ENCODE measurements at regions not wholly inside any gene's neighbourhood (a gene's known extent, or its start where the extent isn't known, plus 50 kb on each side); places are given as distances from the start of the nearest gene placed in this dataset.

DNA sequence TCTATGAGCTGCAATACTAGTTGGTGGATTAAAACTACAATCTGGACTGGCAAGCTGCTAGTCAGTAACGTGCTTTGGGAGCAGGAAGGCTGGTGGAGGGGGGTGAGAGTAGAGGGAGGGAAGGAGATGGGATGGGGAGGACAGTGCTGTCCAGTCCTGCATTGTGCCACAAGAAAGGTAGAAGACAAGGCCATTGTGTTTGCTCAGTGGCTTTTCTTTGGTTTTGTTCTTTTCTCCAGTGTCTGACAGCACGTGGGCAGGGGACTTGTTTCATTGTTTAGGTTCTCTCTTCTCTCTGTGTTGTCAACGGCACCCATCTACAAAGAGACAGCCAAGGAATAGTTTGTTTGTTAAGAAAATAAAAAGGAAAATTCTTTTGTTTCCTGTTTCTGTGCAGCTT, 362.8 kb upstream of the PLXNA2 start:
- no peaks in the 10 kb centered on the region for H3K9me3 Mint-ChIP-seq

DNA sequence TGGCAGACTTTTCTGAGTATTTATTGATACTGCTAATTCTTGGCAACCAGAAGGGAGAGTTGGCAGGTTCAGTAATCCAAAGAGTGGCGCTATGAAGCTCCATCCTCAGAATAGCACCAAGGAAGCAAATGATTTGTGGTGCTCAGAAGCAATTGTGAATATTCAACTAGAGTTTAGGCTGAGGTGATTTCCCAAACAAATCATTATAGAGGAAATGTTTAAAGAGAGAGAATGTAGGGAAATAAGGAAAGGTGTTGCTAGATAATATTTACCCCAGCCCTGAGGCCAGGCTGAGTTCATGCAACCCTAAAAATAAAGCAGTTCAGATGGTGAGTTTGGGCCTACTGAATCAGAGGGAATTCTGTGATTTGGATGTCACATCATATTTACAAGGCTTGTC, 363.4 kb upstream of the PLXNA2 start:
- no peaks in the 10 kb centered on the region for H3K9me3 Mint-ChIP-seq
- no peaks in the 10 kb centered on the region for H3K36me3 Mint-ChIP-seq
- no peak overlapping the region for H3K4me3 Mint-ChIP-seq
- DNase-seq (ENCODE audit: low spot score in 2 of 2) (no peak), ATAC-seq (no peak)
- H3K27ac Mint-ChIP-seq: no peak overlapping the region
- no peaks in the 10 kb centered on the region for H3K4me1 Mint-ChIP-seq

More for the DNA sequence above, 362.8 kb upstream of the PLXNA2 start:
- H3K4me3 Mint-ChIP-seq: no peak overlapping the region
- ATAC-seq (no peak), DNase-seq (ENCODE audit: low spot score in 2 of 2) (no peak)
- H3K4me1 Mint-ChIP-seq: no peaks in the 10 kb centered on the region
- H3K27ac Mint-ChIP-seq: no peak overlapping the region
- H3K36me3 Mint-ChIP-seq: no peaks in the 10 kb centered on the region

DNA sequence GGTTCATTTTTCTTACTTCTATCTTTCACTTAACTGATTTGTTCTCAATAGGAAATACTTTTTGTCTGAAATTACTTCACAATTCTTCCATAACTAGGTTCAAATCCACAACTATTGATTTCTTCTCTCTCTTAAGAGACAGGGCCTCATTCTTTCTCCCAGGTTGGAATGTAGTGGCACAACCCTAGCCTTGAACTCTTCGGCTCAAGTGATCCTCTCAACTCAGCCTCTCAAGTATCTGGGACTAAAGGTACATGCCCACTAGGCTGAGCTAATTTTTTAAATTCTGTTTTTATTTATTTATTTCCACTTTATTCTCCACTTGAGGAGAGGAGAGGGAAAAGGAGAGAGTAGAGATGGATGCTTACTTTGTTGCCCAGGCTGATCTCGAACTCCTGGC, 370.4 kb upstream of the PLXNA2 start:
- no peak overlapping the region for H3K4me3 Mint-ChIP-seq
- H3K27ac Mint-ChIP-seq: no peak overlapping the region
- H3K4me1 Mint-ChIP-seq: no peaks in the 10 kb centered on the region
- DNase-seq (ENCODE audit: low spot score in 2 of 2) (no peak), ATAC-seq (no peak)
- peaks cover 11% of the 10 kb centered on the region for H3K9me3 Mint-ChIP-seq
- no peaks in the 10 kb centered on the region for H3K36me3 Mint-ChIP-seq

DNA sequence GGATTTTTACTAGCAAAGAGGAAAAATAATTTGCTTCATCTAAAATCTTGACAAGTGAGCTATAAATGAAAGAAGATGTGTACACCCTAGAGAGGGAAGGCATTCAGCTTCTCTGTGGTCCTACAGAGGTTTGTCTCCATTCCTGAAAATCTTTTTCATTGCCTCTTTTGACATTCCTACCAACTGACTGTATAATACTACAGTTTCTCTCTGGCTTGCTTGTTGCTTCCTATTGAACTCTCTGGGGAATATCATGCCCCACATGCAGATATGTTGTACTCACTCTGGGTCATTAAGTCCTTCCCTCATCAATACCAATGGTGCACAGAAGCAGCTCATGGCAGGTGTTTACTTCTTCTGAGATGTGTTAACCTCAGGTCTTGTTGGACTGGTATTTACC, 371.2 kb upstream of the PLXNA2 start:
- Mint-ChIP-seq H3K9me3 (peaks cover 15% of the 10 kb centered on the region), H3K4me3 (no peak overlapping the region), H3K4me1 (no peaks in the 10 kb centered on the region), H3K36me3 (no peaks in the 10 kb centered on the region), H3K27ac (no peak overlapping the region)
- no peak for DNase-seq (ENCODE audit: low spot score in 2 of 2)
- ATAC-seq: no peak

DNA sequence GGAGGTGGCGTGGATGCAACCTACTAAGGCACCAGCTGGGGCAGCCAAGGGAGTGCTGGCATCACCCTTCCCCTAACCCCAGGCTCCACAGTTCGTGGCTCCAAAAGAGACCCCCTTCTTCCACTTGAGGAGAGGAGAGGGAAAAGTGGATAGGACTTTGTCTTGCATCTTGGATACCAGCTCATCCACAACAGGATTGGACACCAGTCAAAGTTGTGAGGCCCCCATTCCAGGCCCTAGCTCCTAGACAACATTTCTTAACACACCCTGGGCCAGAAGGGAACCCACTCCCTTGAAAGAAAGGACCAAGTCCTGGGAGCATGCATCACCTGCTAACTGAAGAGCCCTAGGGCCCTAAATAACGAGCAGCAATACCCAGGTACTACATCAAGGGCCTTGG, 372.6 kb upstream of the PLXNA2 start:
- Mint-ChIP-seq H3K4me3 (no peak overlapping the region), H3K4me1 (no peaks in the 10 kb centered on the region), H3K27ac (no peak overlapping the region), H3K9me3 (peaks cover 20% of the 10 kb centered on the region), H3K36me3 (no peaks in the 10 kb centered on the region)
- no peak for ATAC-seq
- no peak for DNase-seq (ENCODE audit: low spot score in 2 of 2)

DNA sequence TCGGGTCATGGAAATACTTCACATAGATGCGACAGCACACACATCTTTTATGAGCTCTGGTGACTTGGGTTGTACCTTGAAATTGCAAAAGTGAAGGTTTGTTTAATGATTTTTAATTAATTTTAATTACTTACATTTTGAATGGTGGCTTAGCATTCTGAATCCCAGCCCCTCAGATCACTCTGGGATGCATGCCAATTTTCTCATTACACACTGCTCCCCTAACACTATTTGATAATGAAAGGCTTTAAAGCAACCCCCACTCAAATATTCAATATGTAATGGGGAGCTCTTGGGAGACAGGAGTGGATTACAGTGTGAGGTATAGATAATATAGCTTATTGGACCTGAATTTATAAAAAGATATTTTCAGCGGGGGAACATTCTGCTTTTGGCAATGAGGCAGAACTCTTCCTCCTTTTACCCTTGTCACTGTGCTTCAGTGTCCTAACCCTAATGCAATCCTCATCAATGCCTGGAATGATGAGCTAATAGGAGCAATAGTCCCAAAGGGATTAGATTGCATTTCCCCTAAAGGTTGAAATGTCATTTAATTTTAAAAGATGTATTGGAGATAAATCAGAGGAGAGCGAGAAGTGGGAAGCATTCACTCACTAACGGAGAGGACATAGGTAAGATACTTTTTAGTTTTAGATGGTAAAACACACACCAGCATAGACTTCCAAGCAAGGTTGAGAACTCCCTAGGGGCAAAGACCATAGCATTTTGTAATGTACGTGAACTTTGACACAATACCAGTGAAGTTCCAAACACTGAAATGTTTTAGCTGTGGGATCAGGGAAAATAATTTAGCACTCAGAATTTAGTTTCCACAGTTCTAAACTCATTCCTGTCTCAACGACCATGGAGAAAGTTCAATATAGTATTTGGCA, 384.1 kb upstream of the PLXNA2 start:
- Mint-ChIP-seq H3K27ac (no peak overlapping the region), H3K4me1 (no peaks in the 10 kb centered on the region), H3K9me3 (no peaks in the 10 kb centered on the region), H3K4me3 (no peak overlapping the region), H3K36me3 (no peaks in the 10 kb centered on the region)
- no peak for DNase-seq (ENCODE audit: low spot score in 2 of 2)
- ATAC-seq: no peak

DNA sequence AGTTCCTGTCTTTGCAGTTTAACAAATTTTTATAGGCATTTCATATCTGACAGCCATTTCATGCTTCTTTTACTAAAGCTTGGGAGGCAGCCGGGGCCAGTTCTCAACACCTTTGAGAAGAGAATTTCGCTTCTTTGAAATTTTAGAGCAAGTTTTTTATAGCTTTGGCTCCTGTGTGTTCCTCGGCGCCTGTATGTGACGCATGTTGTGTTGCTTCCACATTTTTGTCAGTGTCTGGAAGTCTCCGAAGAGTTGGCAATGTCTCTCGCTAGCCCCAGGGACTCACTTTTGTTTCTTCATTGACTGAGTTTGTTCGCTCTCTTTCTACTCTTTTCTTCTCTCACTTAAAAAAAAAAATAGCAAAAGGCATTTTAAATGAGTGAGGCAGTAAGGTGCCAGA, 386.9 kb upstream of the PLXNA2 start:
- no peak for DNase-seq (ENCODE audit: low spot score in 2 of 2)
- ATAC-seq: no peak
- no peaks in the 10 kb centered on the region for H3K9me3 Mint-ChIP-seq
- no peaks in the 10 kb centered on the region for H3K36me3 Mint-ChIP-seq
- no peak overlapping the region for H3K27ac Mint-ChIP-seq
- H3K4me1 Mint-ChIP-seq: no peaks in the 10 kb centered on the region
- no peak overlapping the region for H3K4me3 Mint-ChIP-seq

DNA sequence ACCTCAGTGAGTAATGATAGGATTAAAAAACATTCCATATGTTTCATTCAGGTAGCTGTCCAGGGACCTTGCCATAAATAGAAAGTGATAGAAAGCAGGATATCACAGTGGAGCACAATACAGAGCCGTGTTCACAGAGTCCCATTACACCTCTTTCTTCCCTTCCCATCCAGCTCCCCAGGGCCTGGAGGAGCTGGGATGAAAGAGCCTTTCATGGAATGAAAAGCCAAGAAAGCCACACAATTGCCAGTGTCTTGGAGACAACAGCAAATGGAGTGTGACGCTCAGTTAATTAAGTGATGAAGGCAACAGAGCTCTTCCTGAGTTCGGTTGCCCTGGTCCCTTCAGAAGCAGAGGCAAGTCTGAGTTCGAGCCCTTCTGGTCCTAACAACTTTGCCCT, 387.3 kb upstream of the PLXNA2 start:
- H3K36me3 Mint-ChIP-seq: no peaks in the 10 kb centered on the region
- H3K4me1 Mint-ChIP-seq: no peaks in the 10 kb centered on the region
- no peak for ATAC-seq
- no peak overlapping the region for H3K27ac Mint-ChIP-seq
- DNase-seq (ENCODE audit: low spot score in 2 of 2): no peak
- H3K4me3 Mint-ChIP-seq: no peak overlapping the region
- no peaks in the 10 kb centered on the region for H3K9me3 Mint-ChIP-seq

DNA sequence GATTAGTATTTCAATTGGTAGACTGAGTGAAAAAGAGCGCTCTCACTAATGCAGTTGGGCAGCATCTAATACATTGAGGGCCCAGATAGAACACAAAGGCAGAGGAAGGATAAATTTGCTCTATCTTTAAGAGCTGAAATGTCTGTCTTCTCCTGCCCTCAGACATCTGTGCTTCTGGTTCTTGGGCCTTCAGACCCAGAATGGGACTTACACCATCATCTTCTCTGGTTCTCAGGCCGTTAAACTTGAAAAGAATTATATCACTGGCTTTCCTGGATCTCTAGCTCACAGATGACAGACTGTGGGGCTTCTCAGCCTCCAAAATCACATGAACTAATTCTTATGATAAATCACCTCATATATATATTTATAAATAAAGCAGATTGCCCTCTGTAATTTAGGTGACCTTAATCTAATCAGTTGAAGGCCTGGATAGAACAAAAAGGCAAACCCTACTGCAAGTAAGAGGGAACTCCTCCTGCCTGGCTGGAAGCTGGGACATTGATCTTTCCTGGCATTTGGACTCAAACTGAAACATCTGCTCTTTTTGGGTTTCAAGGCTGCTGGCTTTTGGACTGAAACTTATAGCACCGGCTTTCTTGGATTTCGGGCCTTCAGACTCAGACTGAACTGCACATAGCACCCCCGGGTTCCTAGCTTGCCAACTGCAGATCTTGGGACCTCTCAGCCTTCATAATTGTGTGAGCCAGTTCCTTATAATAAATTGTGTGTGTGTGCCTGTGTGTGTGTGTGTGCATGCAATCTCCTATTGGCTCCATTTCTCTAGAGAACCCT, 390.4 kb upstream of the PLXNA2 start:
- no peak overlapping the region for H3K27ac Mint-ChIP-seq
- no peak for ATAC-seq

DNA sequence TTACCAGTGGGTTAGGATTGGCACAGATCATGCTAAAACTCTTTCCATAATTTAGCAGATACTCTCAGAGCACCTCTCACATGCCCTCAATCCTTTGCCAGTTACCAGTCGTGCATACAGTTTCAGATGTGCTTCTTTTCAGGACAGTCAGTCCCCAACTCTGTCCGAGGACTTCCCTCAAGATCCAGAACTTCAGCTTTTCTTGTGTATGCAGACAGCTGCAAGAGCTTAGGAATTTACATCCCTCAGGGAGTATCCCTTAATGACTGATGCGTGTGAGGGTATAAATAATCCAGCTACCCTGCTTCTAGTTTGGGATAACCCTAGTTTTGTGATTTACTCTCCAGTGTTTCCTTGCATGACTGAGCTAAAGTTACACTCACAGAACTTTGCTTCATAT, 393.0 kb upstream of the PLXNA2 start:
- no peaks in the 10 kb centered on the region for H3K4me1 Mint-ChIP-seq
- ATAC-seq: no peak
- DNase-seq (ENCODE audit: low spot score in 2 of 2): no peak
- H3K4me3 Mint-ChIP-seq: no peak overlapping the region
- H3K27ac Mint-ChIP-seq: no peak overlapping the region
- no peaks in the 10 kb centered on the region for H3K36me3 Mint-ChIP-seq
- no peaks in the 10 kb centered on the region for H3K9me3 Mint-ChIP-seq

More for the DNA sequence above, 390.4 kb upstream of the PLXNA2 start:
- no peak for DNase-seq (ENCODE audit: low spot score in 2 of 2)
- Mint-ChIP-seq H3K4me3 (no peak overlapping the region), H3K9me3 (no peaks in the 10 kb centered on the region), H3K36me3 (no peaks in the 10 kb centered on the region), H3K4me1 (no peaks in the 10 kb centered on the region)

DNA sequence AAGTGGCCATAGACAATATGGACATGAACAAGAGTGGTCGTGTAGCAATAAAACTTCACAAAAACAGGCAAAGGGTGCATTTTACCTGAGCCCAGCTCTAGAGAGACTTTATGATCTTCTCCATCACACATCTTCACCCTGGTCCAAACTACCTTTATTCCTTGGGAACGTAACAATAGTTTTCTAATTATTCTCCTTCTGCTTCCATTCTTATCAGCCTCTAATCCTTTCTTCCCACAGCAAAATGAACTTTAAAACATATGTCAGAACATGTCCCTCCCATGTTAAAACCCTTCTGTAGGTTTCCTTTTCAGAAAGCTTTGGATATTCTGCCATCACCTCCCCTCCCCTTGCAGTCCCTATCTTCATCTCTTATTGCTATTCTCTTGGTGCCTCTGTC, 395.2 kb upstream of the PLXNA2 start:
- H3K36me3 Mint-ChIP-seq: no peaks in the 10 kb centered on the region
- H3K4me1 Mint-ChIP-seq: no peaks in the 10 kb centered on the region
- no peak overlapping the region for H3K4me3 Mint-ChIP-seq
- no peak overlapping the region for H3K27ac Mint-ChIP-seq
- no peaks in the 10 kb centered on the region for H3K9me3 Mint-ChIP-seq
- DNase-seq (ENCODE audit: low spot score in 2 of 2) (no peak), ATAC-seq (no peak)

DNA sequence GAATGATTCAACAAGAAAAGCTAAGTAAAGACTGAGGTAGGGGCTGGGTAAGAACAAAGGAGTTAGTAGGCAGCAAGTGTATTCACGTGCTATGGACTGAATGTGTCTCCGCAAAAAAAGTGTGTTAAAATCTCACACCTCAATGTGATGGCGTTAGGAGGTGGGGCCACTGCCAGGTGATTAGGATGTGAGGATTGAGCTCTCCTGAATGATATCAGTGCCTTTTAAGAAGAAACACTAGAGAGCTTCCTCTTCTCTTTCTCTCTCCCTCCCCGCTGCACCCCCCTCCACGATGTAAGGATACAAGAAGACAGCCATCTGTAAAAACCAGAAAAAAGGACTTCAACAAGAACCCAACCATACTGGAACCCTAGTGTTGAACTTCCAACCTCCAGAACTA, 396.1 kb upstream of the PLXNA2 start:
- H3K4me1 Mint-ChIP-seq: no peaks in the 10 kb centered on the region
- no peak overlapping the region for H3K4me3 Mint-ChIP-seq
- ATAC-seq: no peak
- H3K9me3 Mint-ChIP-seq: no peaks in the 10 kb centered on the region
- no peak overlapping the region for H3K27ac Mint-ChIP-seq
- no peaks in the 10 kb centered on the region for H3K36me3 Mint-ChIP-seq
- DNase-seq (ENCODE audit: low spot score in 2 of 2): no peak

DNA sequence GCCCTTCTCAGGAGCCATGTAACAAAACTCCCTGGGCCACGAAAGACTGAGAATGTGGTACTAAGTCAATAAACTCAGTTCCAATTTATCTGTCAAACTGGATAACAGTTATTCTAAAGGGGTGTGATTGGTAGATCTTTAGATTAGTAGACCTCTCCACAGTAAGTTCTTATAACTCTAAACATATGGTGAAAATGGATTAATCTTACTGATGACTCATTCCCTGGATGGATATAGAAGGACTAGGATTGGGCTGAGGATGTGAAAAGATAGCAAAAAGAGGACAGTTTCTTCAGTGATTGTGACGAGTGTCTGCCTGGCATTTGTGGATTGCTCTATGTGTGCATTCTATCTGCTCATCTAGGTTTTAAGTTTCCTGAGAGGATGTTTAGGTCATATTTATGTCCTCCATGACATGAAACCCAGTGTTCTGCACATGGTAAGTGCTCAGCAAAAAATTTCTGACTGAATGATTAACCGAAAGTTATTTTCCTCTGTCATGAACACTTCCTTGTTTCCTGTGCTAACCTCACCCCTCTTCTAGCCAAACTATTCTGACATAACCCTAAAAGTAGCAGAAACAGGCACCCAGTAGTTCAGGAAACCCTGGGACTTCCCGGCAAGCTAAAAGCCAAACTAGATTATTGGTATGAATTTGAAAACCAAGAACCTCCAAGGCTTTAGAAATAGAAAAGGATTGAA, 397.5 kb upstream of the PLXNA2 start:
- no peak for ATAC-seq
- no peaks in the 10 kb centered on the region for H3K4me1 Mint-ChIP-seq
- H3K4me3 Mint-ChIP-seq: no peak overlapping the region
- no peak overlapping the region for H3K27ac Mint-ChIP-seq
- peaks cover 4% of the 10 kb centered on the region for H3K36me3 Mint-ChIP-seq
- no peak for DNase-seq (ENCODE audit: low spot score in 2 of 2)
- peaks cover 4% of the 10 kb centered on the region for H3K9me3 Mint-ChIP-seq

DNA sequence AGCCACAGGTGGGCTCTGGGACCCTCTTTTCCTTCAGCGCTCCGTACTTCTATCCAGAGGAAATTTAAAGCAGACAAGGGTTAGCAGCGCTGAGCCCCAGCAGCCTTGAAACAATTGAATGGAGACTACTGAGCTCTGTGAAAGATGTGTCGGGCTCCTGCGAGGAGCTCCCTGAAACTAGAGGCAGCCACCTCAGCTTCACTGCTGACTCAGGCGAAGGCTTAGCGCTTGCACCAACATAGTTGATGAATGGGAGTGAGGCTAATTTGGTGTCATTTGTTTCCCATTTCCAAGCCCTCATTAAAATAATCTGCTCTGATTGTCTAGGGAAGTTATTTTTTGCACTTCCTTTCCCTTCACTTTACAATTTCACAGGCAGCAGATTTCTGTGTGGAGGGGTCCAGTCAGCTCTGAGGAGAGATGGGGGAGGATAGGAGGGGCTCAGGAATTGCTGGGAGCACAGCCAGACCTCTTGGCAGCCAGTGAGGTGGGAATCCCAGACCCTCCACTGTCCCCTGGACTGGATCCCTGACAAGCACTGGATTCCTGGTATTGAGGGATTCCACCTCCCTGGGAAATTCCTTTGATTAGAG, 398.9 kb upstream of the PLXNA2 start:
- Mint-ChIP-seq H3K36me3 (peaks cover 10% of the 10 kb centered on the region), H3K4me1 (no peaks in the 10 kb centered on the region), H3K9me3 (peaks cover 8% of the 10 kb centered on the region), H3K27ac (no peak overlapping the region), H3K4me3 (no peak overlapping the region)
- no peak for ATAC-seq
- no peak for DNase-seq (ENCODE audit: low spot score in 2 of 2)

DNA sequence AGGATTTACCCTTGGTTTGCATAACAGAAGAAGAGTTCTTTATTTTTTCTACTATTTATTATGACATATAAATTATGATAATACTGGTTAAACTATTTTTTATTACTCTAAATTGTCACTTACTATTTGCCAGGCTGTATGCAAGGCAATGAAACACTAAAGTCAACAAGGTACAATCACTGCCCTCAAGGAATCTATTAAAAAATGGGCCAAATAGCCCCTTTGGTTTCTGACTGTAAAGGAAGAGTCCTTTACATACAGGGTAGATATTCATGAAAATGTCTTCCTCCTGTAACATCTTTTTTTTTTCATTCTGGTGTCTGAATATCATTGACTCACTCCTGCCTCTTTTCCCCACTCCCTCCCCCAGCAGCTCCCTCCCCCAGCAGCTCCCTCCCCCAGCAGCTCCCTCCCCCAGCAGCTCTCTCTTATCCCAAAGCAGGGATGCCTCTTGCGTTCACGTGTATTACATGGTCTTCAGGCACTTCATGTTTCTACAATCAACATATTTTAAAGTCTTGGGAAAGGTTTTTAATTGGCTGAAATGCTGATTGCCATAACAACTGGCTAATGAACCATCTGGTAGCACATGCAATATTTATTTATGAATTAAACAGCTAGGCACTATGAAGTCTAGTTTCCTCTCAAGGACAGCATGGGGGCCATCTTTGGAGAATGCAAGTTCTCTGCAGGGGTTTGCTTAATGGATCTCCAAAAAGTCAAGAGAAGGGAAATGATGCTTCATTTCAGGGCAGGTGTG, 400.4 kb upstream of the PLXNA2 start:
- H3K36me3 Mint-ChIP-seq: peaks cover 10% of the 10 kb centered on the region
- H3K4me3 Mint-ChIP-seq: no peak overlapping the region
- DNase-seq (ENCODE audit: low spot score in 2 of 2) (no peak), ATAC-seq (no peak)
- H3K27ac Mint-ChIP-seq: no peak overlapping the region
- no peaks in the 10 kb centered on the region for H3K4me1 Mint-ChIP-seq
- H3K9me3 Mint-ChIP-seq: peaks cover 8% of the 10 kb centered on the region
